Fibroblast of lung (primary cell): ENCODE measurements at regions not wholly inside any gene's neighbourhood (a gene's known extent, or its start where the extent isn't known, plus 50 kb on each side); places are given as distances from the start of the nearest gene placed in this dataset.

Experiments used
- DNase-seq, 2 donors: peaks; one replicate each; pipeline versions ENCODE4 v3.0.0 to v3.0.0-alpha.2; 2010; ENCODE audit warnings: low read depth in 2 of 2
- H2AFZ ChIP-seq: 2 replicates; pipeline ENCODE4 v1.5.1; 2012; ENCODE audit warnings: low read length, control low read depth, inconsistent platforms
- H3K27ac ChIP-seq: 2 replicates; pipeline ENCODE4 v1.5.1; 2011; ENCODE audit warnings: low read length, control low read depth; ENCODE audit not compliant: insufficient read depth
- H3K27me3 ChIP-seq: 2 replicates; pipeline ENCODE4 v1.5.1; 2011; ENCODE audit warnings: mild to moderate bottlenecking, low read length; ENCODE audit not compliant: control insufficient read depth, insufficient read depth
- H3K36me3 ChIP-seq: 2 replicates; pipeline ENCODE4 v1.5.1; 2011; ENCODE audit warnings: low read length; ENCODE audit not compliant: control insufficient read depth, insufficient read depth
- H3K4me1 ChIP-seq: 2 replicates; pipeline ENCODE4 v1.5.1; 2011; ENCODE audit warnings: low read length; ENCODE audit not compliant: control insufficient read depth, insufficient read depth; ENCODE audit errors: extremely low read depth
- H3K4me2 ChIP-seq: 2 replicates; pipeline ENCODE4 v1.5.1; 2011; ENCODE audit warnings: low read length, control low read depth; ENCODE audit not compliant: insufficient read depth; ENCODE audit errors: extremely low read depth
- H3K4me3 ChIP-seq, 4 experiments: fragments of 200-600 bp in 1 of 4; sonication (generic) in 1 of 4; replicated peaks in 1 of 4; 2 replicates each; pipeline ENCODE4 v1.5.1; 2011 to 2016; ENCODE audit warnings: low read length in 4 of 4, low read depth in 3 of 4, mild to moderate bottlenecking in 3 of 4, control low read depth in 2 of 4, inconsistent platforms in 1 of 4, mixed read lengths in 1 of 4; ENCODE audit not compliant: insufficient read depth in 1 of 4; ENCODE audit errors: control extremely low read depth in 1 of 4
- H3K79me2 ChIP-seq: 2 replicates; pipeline ENCODE4 v1.5.1; 2012; ENCODE audit warnings: mild to moderate bottlenecking, low read length, inconsistent platforms; ENCODE audit not compliant: control insufficient read depth, insufficient read depth
- H3K9ac ChIP-seq: 2 replicates; pipeline ENCODE4 v1.5.1; 2011; ENCODE audit warnings: mild to moderate bottlenecking, low read length, control low read depth; ENCODE audit not compliant: insufficient read depth
- H3K9me3 ChIP-seq: 2 replicates; pipeline ENCODE4 v1.5.1; 2012; ENCODE audit warnings: low read depth, low read length; ENCODE audit not compliant: control insufficient read depth, insufficient read depth
- H4K20me1 ChIP-seq: 2 replicates; pipeline ENCODE4 v1.5.1; 2011; ENCODE audit warnings: low read length; ENCODE audit not compliant: control insufficient read depth, insufficient read depth; ENCODE audit errors: extremely low read depth
- EZH2 ChIP-seq: IDR thresholded peaks from 2 replicates; pipeline ENCODE4 v1.5.1; 2012; ENCODE audit warnings: low read length, control low read depth, mild to moderate bottlenecking; ENCODE audit errors: missing control alignments
- TF ChIP-seq, protein P1 (sequence below), 2 donors: IDR thresholded peaks in 1 of 2; conservative IDR thresholded peaks in 1 of 2; 1 replicate in 1 of 2; 2 replicates in 1 of 2; pipeline ENCODE4 v1.5.1; 2011 to 2012; ENCODE audit warnings: low read length in 2 of 2, control low read depth in 1 of 2, inconsistent platforms in 1 of 2, low read depth in 1 of 2, mild to moderate bottlenecking in 1 of 2

DNA sequence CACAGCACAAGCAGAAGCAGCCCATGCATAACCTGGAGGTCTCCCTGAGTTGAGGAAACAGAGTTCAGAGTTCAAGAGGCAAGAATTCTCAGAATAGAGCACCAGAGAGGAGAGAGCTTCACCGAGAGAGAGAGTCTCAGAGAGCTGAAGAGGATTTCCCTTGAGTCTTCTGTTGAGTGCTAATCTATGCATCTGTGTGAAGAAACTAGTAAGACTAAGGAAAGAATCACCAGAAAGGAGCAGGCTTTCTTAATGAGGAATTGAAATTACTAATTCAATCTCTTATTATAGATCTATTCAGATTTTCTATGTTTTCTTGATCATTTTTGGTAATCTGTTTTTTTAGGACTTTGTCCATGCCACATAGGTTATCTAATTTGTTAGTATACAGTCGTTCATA, 89.3 kb upstream of the CTAGE1 start:
- no peak overlapping the region for H3K4me2 ChIP-seq
- no peaks in the 10 kb centered on the region for H3K27me3 ChIP-seq
- TF ChIP-seq, protein P1, sequence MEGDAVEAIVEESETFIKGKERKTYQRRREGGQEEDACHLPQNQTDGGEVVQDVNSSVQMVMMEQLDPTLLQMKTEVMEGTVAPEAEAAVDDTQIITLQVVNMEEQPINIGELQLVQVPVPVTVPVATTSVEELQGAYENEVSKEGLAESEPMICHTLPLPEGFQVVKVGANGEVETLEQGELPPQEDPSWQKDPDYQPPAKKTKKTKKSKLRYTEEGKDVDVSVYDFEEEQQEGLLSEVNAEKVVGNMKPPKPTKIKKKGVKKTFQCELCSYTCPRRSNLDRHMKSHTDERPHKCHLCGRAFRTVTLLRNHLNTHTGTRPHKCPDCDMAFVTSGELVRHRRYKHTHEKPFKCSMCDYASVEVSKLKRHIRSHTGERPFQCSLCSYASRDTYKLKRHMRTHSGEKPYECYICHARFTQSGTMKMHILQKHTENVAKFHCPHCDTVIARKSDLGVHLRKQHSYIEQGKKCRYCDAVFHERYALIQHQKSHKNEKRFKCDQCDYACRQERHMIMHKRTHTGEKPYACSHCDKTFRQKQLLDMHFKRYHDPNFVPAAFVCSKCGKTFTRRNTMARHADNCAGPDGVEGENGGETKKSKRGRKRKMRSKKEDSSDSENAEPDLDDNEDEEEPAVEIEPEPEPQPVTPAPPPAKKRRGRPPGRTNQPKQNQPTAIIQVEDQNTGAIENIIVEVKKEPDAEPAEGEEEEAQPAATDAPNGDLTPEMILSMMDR (conservative IDR thresholded peaks at IDR 0.05 in 1 of 2, IDR thresholded peaks at IDR 0.05 in 1 of 2; ENCODE audit: low read depth in 1 of 2, low read length in 2 of 2): no peak
- TF ChIP-seq EZH2: no peak
- H3K27ac ChIP-seq: no peak overlapping the region
- no peak overlapping the region for H3K9ac ChIP-seq
- H3K4me3 ChIP-seq: no peak overlapping the region
- no peak overlapping the region for H2AFZ ChIP-seq
- no peaks in the 10 kb centered on the region for H3K79me2 ChIP-seq
- H3K36me3 ChIP-seq: no peaks in the 10 kb centered on the region
- H4K20me1 ChIP-seq: no peaks in the 10 kb centered on the region
- H3K4me1 ChIP-seq: peaks cover 12% of the 10 kb centered on the region
- no peaks in the 10 kb centered on the region for H3K9me3 ChIP-seq
- no peak for DNase-seq

DNA sequence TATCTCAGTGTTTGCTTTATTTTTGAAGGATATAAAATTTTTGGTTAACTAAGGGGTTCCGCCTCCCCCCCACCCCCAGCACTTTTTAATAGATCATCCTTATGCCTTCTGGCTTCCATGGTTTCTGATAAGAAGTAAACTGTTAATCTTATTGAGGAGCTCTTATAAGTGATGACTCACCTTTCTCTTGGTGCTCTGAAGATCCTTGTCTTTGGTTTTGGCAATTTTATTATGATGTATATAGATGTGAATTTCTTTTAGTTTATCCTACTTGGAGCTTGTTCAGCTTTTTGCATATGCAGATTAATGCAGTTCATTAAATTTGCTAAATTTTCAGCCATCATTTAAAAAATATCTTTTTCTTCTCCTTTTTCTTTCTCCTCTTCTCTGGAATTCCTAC, 91.7 kb upstream of the CTAGE1 start:
- H3K9me3 ChIP-seq: no peaks in the 10 kb centered on the region
- no peaks in the 10 kb centered on the region for H3K36me3 ChIP-seq
- H3K27ac ChIP-seq: no peak overlapping the region
- TF ChIP-seq, protein P1 (conservative IDR thresholded peaks at IDR 0.05 in 1 of 2, IDR thresholded peaks at IDR 0.05 in 1 of 2; ENCODE audit: low read depth in 1 of 2, low read length in 2 of 2): no peak
- no peak for TF ChIP-seq EZH2
- H4K20me1 ChIP-seq: no peaks in the 10 kb centered on the region
- H3K27me3 ChIP-seq: no peaks in the 10 kb centered on the region
- H3K4me1 ChIP-seq: peaks cover 4% of the 10 kb centered on the region
- no peak overlapping the region for H3K4me3 ChIP-seq
- H2AFZ ChIP-seq: no peak overlapping the region
- DNase-seq: no peak
- no peak overlapping the region for H3K4me2 ChIP-seq
- no peak overlapping the region for H3K9ac ChIP-seq
- H3K79me2 ChIP-seq: no peaks in the 10 kb centered on the region

DNA sequence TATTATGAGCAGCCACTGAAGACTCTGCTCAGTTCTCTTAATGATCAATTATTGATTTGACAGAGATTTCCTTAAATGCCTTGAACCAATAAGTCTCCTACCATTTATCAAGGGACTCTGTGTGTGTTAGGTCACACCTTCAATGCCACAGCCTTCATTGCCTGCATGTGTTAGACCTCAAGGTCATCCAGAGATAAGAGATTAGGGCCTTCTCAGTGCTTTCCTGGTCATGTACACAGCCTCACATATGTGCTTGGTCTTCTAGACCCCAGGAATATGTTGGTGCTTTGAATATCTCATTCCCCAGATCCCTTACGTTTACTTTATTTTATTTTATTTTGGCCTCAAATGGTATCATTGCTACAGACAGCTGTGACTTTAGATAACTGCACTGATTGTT, 93.0 kb upstream of the CTAGE1 start:
- Histone ChIP-seq H3K4me2 (no peak overlapping the region), H4K20me1 (no peaks in the 10 kb centered on the region), H3K9me3 (no peaks in the 10 kb centered on the region), H3K27ac (no peak overlapping the region), H2AFZ (no peak overlapping the region), H3K27me3 (no peaks in the 10 kb centered on the region), H3K36me3 (no peaks in the 10 kb centered on the region), H3K4me3 (no peak overlapping the region), H3K9ac (no peak overlapping the region), H3K79me2 (no peaks in the 10 kb centered on the region), H3K4me1 (no peaks in the 10 kb centered on the region)
- DNase-seq: no peak
- TF ChIP-seq EZH2: no peak
- TF ChIP-seq, protein P1 (conservative IDR thresholded peaks at IDR 0.05 in 1 of 2, IDR thresholded peaks at IDR 0.05 in 1 of 2; ENCODE audit: low read depth in 1 of 2, low read length in 2 of 2): no peak
